Stimulated activated CD4-positive, alpha-beta T cell treated with anti-CD3 and anti-CD28 coated beads, Interleukin-1b, Interleukin-23, amount 100 ng/mL, for 1 hour (primary cell): ENCODE measurements at regions not wholly inside any gene's neighbourhood (a gene's known extent, or its start where the extent isn't known, plus 50 kb on each side); places are given as distances from the start of the nearest gene placed in this dataset.

Experiments
- DNase-seq, 2 donors: peaks; one replicate each; pipeline ENCODE4 v3.0.0-alpha.2; 2020; ENCODE audit warnings: low read depth in 2 of 2

DNA sequence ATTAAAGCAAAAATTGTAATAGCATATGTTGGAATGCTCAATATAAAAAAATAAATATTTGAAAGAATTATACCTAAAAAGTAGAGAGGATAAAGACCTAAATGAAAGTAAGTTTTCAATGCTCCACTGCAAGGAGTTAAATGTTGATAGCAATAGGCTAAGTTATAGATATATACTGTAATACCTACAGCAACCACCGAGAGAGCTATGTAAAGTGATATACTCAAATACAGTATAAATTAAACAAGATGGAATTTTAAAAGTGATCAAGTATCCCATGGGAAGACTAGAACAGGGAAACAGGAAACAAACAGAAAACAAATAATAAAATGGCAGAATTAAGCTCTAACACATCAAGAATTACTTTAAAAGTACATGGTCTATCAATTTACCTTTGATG lies 73.9 kb downstream of the CASP3 start:
- no peak for DNase-seq

GRCh38 chr4:184574861-184575260 lies 74.4 kb downstream of the CASP3 start:
- no peak for DNase-seq

- no peak for DNase-seq
These were observed 75.5 kb downstream of the CASP3 start for GRCh38 chr4:184573701-184574100.

GRCh38 chr4:184568770-184569169 lies 80.5 kb downstream of the CASP3 start:
- no peak for DNase-seq

DNA sequence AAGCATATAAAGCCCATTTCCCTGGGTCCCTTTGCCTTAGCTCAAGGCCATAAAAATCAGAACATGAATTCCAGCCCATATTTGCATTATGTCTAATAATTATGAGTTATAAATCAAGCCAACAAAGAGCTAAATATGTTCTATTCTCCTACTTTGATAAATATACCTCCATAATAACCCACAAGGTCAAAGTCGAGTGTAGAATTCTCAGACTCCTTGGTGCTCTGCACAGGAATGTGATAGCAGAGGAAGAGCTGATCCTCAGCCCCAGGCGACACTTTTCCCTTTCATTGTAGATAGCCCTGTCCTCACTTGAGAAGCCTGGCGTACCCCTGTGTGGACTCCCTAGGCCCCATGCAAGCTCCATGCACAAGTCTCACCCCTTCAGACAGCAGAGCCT lies 85.6 kb downstream of the CASP3 start:
- no peak for DNase-seq

DNA sequence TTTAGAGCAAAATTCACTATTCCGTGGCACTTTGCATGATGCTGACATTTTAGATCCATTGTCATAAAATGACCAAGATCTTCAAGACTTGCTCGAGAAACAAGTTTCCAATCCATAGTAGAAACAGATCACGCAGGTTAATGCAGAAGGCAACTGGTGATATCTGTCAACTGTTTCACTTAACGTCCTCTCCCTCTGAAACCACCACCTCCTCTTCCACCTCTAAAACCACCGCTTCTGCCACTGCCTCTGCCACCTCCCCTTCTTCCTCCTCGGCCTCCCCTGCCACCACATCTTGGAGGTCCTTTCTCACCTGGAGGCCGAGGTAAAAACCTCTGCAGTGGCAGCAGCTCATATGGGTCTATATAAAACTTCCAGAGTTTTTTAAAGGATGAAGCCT lies 84.6 kb upstream of the IRF2 start:
- no peak for DNase-seq

DNA sequence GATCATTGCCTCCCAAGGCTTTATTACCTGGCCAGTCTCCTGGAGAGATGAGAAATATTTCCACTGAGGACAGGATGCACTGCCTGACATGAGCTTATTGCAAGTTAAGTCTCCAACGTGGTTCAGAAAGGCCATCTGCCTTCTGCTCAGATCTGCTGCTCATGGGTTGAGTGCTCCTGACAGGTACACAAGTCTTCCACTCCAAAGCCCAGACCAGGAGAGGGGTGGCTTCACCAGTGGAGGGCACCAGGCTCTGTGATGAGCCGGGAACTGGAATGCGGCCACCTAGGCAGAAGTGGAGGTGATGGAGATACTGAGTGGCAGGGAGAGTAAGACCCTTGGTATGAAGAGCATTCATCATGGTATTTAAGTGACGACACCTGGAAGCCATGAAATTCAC lies 79.5 kb upstream of the IRF2 start:
- DNase-seq = no peak

DNA sequence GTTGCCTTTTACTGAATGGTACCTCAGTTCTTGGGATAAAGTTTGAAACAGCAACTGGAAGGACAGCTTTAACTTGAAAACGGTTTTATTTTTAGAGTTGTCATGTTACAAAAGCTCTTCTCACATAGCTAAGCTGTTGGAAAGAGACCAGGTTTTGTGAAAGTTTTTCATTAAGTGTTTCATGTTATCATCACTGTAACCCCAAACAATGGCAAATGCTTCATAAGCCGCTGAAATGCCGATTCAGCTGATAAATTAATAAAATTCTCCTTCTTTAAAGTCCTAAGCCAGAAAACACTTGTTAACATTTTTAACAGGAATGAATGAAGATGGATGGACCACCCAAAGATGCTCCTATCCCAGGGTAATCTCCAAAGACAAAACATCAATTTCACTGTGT lies 76.1 kb upstream of the IRF2 start:
- no peak for DNase-seq

DNA sequence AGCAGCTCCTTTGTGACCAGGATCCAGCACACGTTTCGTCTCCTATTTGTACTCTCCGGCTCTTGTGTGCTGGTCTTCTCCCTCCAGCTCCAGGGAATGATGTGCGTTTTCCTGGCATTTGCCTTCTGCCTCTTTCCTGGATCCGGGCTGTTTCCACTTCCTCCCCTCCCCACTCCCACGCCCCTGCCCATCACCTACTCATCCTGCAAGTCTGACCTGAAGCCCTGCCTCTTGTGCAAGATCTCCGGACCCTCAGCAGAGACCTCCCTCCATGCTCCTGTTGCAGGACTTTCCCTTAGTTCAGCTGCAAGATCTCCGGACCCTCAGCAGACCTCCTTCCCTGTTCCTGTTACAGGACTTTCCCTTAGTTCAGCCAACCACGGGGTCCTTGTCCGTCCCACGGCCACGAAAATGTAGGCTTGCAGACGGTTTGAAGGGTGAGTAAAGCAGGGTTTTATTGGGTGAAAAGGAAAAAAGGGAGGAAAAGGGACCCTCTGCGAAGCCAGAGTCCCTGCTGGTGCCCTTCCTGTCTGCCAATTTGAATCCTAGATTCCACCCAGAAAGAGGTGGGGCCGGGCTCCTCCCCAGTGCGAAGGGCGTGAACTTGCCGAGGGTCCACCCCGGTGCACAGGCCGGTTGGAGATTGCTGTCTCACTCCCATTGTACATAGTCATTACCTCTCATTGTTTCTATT lies 74.4 kb upstream of the IRF2 start:
- no peak for DNase-seq

DNA sequence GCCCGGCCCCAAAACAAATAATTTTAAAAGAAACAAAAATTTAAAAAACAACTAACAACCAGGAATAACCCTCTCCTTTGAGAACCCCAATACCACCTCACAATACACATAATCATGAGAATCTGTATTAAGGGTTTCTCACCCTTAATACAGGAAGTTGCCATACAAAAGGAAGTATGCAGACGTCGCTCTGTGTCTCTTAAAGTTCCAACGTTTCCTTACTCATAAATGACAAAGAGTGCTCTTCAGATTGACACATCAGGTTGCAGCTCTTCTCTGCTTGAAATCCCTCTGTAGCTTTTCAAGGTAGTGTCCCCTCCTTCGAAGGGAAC lies 73.9 kb upstream of the IRF2 start:
- no peak for DNase-seq

GRCh38 chr4:184544788-184545409 lies 70.5 kb upstream of the IRF2 start:
- no peak for DNase-seq

- no peak for DNase-seq
These were observed 67.6 kb upstream of the IRF2 start for GRCh38 chr4:184541907-184542306.

GRCh38 chr4:184540307-184540706 lies 66.0 kb upstream of the IRF2 start:
- DNase-seq = no peak

GRCh38 chr4:184538023-184538599 lies 63.8 kb upstream of the IRF2 start:
- DNase-seq = peak; percentile 19 to 21

DNA sequence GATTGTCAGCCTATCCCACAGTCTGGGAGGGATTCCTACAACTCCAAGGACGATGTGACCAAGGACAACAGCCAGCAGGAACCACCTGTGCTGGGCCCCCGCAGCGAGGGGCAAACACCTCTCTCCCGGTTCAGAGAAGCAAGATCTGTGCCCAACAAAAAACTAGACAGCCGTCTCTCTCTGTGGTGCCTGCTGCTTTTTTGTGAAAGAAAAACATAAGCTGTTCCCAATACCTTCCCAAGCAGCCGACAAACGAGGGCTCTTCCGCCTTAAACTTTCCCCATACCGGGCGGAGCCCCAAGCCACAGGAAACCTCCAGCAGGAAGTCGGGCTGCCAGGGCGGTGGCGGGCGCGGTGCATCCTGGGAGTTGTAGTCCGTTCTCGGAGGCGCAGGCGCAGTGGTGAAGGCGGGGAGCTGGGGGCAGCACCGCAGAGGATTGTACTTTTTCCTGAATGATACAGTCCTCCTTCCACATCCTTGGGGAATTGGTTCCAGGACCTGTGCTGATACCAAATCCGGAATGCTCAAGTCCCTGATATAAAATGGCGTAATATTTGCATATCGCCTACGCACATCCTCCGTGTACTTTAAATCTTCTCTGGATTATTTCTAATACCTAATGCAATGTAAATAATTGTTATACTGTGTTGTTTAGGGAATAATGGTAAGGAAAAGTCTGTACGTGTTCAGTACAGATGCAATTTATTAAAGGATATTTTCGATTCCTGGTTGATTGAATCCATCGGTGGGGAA lies 63.1 kb upstream of the IRF2 start:
- peak; percentile 80 to 87 for DNase-seq

- DNase-seq = no peak
These were observed 62.5 kb upstream of the IRF2 start for GRCh38 chr4:184536881-184537248.

GRCh38 chr4:184536065-184536880 lies 61.9 kb upstream of the IRF2 start:
- DNase-seq = no peak

- DNase-seq = no peak
These were observed 60.4 kb upstream of the IRF2 start for GRCh38 chr4:184534511-184535391.

GRCh38 chr4:184533908-184534307 lies 59.6 kb upstream of the IRF2 start:
- DNase-seq = no peak

DNA sequence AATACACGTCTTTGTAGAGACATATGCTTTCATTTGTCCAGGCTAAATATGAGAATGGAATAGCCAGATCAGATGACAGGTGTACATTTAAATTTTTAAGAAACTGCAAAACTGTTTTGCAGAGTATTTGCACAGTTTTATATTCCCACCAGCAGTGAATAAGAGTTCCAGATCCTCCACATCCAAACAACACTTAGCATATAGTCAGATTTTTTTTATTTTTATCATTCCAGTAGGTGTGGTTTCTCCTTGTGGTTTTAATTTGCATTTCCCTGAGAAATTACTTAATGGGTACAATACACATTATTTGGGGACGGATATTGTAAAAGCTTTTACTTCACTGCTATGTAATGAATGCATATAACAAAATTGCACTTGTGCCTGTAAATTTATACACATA lies 56.7 kb upstream of the IRF2 start:
- no peak for DNase-seq

- no peak for DNase-seq
These were observed 54.9 kb upstream of the IRF2 start for GRCh38 chr4:184529283-184529682.
